H1 (cell line): ENCODE measurements at regions not wholly inside any gene's neighbourhood (a gene's known extent, or its start where the extent isn't known, plus 50 kb on each side); places are given as distances from the start of the nearest gene placed in this dataset.

Experiments used
- CTCF ChIA-PET: fragments of 300-600 bp; sonication (Branson Sonifier 250); formaldehyde crosslinking; loops from one replicate; lab custom pipeline; 2021; ENCODE audit not compliant: partially characterized antibody; lab: Charles Lee
- POLR2A ChIA-PET: fragments of 300-600 bp; sonication (Branson Sonifier 250); formaldehyde crosslinking; loops from one replicate; lab custom pipeline; 2021; ENCODE audit warnings: inconsistent platforms; ENCODE audit not compliant: partially characterized antibody; lab: Charles Lee
- DNase-seq, 2 experiments: peaks; one replicate each; pipeline versions ENCODE4 v3.0.0 to v3.0.0-alpha.2; 2010 to 2022; ENCODE audit warnings: low spot score in 2 of 2, low read depth in 1 of 2, mixed read lengths in 1 of 2
- FAIRE-seq: peaks from 2 replicates; lab custom pipeline; 2011; peaks lifted over from hg19 to GRCh38; lab: Jason Lieb, UNC
- H2AFZ ChIP-seq: 2 replicates; pipeline ENCODE4 v1.8.1; 2012; ENCODE audit warnings: low read length, inconsistent platforms
- H2AK5ac ChIP-seq: 2 replicates; pipeline ENCODE4 v1.6.1; 2013; ENCODE audit warnings: low read depth, low read length
- H2BK120ac ChIP-seq: replicated peaks from 2 replicates; pipeline ENCODE3; 2013; ENCODE audit warnings: low read depth, low read length, inconsistent platforms
- H2BK12ac ChIP-seq: 2 replicates; pipeline ENCODE4 v1.6.1; 2013; ENCODE audit warnings: low read depth, low read length
- H2BK15ac ChIP-seq: 2 replicates; pipeline ENCODE4 v1.6.1; 2013; ENCODE audit warnings: low read length
- H2BK20ac ChIP-seq: 2 replicates; pipeline ENCODE4 v1.6.1; 2013; ENCODE audit warnings: low read length
- H2BK5ac ChIP-seq: 2 replicates; pipeline ENCODE4 v1.6.1; 2013; ENCODE audit warnings: low read depth, low read length
- H3K14ac ChIP-seq: 2 replicates; pipeline ENCODE4 v1.6.1; 2013; ENCODE audit warnings: inconsistent platforms; ENCODE audit not compliant: insufficient read length
- H3K18ac ChIP-seq: 2 replicates; pipeline ENCODE4 v1.6.1; 2013; ENCODE audit warnings: low read length; ENCODE audit errors: extremely low read depth
- H3K23ac ChIP-seq: 2 replicates; pipeline ENCODE4 v1.6.1; 2013; ENCODE audit warnings: inconsistent platforms; ENCODE audit not compliant: insufficient read length
- H3K23me2 ChIP-seq: 2 replicates; pipeline ENCODE4 v1.6.1; 2013; ENCODE audit warnings: low read depth, low read length
- H3K27ac ChIP-seq: 2 replicates; pipeline ENCODE4 v1.6.1; 2011; ENCODE audit warnings: low read depth, low read length, inconsistent platforms
- H3K27me3 ChIP-seq, 4 experiments: replicated peaks in 1 of 4; 1 replicate in 1 of 4; 2 replicates in 3 of 4; pipeline versions ENCODE4 v1.6.1 to v1.8.1; 2011 to 2013; ENCODE audit warnings: low read length in 3 of 4, mild to moderate bottlenecking in 3 of 4, inconsistent platforms in 2 of 4, mixed read lengths in 2 of 4, moderate library complexity in 1 of 4; ENCODE audit not compliant: control insufficient read depth in 3 of 4, insufficient read depth in 3 of 4; ENCODE audit errors: extremely low read depth in 1 of 4
- H3K36me3 ChIP-seq, 4 experiments: 2 replicates each; pipeline versions ENCODE4 v1.6.1 to v1.8.1; 2011 to 2013; ENCODE audit warnings: mild to moderate bottlenecking in 4 of 4, low read length in 3 of 4, moderate library complexity in 2 of 4, control low read depth in 1 of 4, inconsistent platforms in 1 of 4; ENCODE audit not compliant: insufficient read depth in 4 of 4, control insufficient read depth in 2 of 4
- H3K4ac ChIP-seq: replicated peaks from 2 replicates; pipeline ENCODE3; 2013; ENCODE audit warnings: low read length, low read depth, mixed read lengths, inconsistent platforms; ENCODE audit not compliant: insufficient read length
- H3K4me1 ChIP-seq, 4 experiments: replicated peaks in 1 of 4; 1 replicate in 1 of 4; 2 replicates in 3 of 4; pipeline versions ENCODE4 v1.6.1 to v1.8.1; 2011 to 2013; ENCODE audit warnings: low read length in 3 of 4, inconsistent platforms in 2 of 4, mixed read lengths in 1 of 4; ENCODE audit not compliant: insufficient read depth in 4 of 4, control insufficient read depth in 3 of 4
- H3K4me2 ChIP-seq, 2 experiments: 2 replicates each; pipeline versions ENCODE4 v1.6.1 to v1.8.1; 2011 to 2013; ENCODE audit warnings: low read depth in 2 of 2, low read length in 2 of 2, control low read depth in 1 of 2, inconsistent platforms in 1 of 2, mild to moderate bottlenecking in 1 of 2; ENCODE audit not compliant: insufficient read depth in 1 of 2
- H3K4me3 ChIP-seq, 4 experiments: fragments of 200-600, 300-600 bp in 1 of 4; sonication (generic), shearing (Covaris generic), sonication (Bioruptor Twin) in 1 of 4; 2 replicates each; pipeline versions ENCODE4 v1.5.1 to v1.8.1; 2011 to 2016; ENCODE audit warnings: low read length in 4 of 4, low read depth in 3 of 4, control low read depth in 2 of 4, inconsistent platforms in 2 of 4, mild to moderate bottlenecking in 2 of 4, mixed read lengths in 1 of 4, moderate library complexity in 1 of 4; ENCODE audit not compliant: insufficient read depth in 2 of 4; ENCODE audit errors: extremely low read depth in 1 of 4
- H3K56ac ChIP-seq: replicated peaks from 2 replicates; pipeline ENCODE3; 2013; ENCODE audit warnings: low read depth, mild to moderate bottlenecking, mixed read lengths, low read length, inconsistent platforms; ENCODE audit not compliant: insufficient read length
- H3K79me1 ChIP-seq: 2 replicates; pipeline ENCODE4 v1.6.1; 2013; ENCODE audit warnings: low read depth, low read length, control low read depth
- H3K79me2 ChIP-seq, 2 experiments: 2 replicates each; pipeline versions ENCODE4 v1.6.1 to v1.8.1; 2012 to 2013; ENCODE audit warnings: low read length in 2 of 2, mild to moderate bottlenecking in 2 of 2, inconsistent platforms in 1 of 2; ENCODE audit not compliant: insufficient read depth in 2 of 2, control insufficient read depth in 1 of 2
- H3K9ac ChIP-seq, 4 experiments: replicated peaks in 1 of 4; 1 replicate in 1 of 4; 2 replicates in 3 of 4; pipeline versions ENCODE4 v1.6.1 to v1.8.1; 2011 to 2013; ENCODE audit warnings: low read depth in 3 of 4, low read length in 3 of 4, control low read depth in 2 of 4, mild to moderate bottlenecking in 2 of 4, moderate library complexity in 2 of 4, inconsistent platforms in 1 of 4; ENCODE audit errors: extremely low read depth in 1 of 4
- H3K9me3 ChIP-seq, 2 experiments: 2 replicates each; pipeline versions ENCODE4 v1.6.1 to v1.8.1; 2012 to 2013; ENCODE audit warnings: mild to moderate bottlenecking in 2 of 2, moderate library complexity in 2 of 2, control low read depth in 1 of 2, inconsistent platforms in 1 of 2, low read depth in 1 of 2, low read length in 1 of 2, mixed read lengths in 1 of 2; ENCODE audit not compliant: insufficient read depth in 2 of 2
- H4K20me1 ChIP-seq, 2 experiments: replicated peaks in 1 of 2; 2 replicates each; pipeline versions ENCODE3 to v1.8.1; 2011 to 2013; ENCODE audit warnings: inconsistent platforms in 2 of 2, low read length in 2 of 2, mild to moderate bottlenecking in 1 of 2; ENCODE audit not compliant: insufficient read depth in 2 of 2, control insufficient read depth in 1 of 2
- H4K5ac ChIP-seq: 2 replicates; pipeline ENCODE4 v1.6.1; 2013; ENCODE audit warnings: low read length, low read depth, mixed read lengths, inconsistent platforms; ENCODE audit not compliant: insufficient read length
- H4K8ac ChIP-seq: 2 replicates; pipeline ENCODE4 v1.8.0; 2013; ENCODE audit warnings: mild to moderate bottlenecking, moderate library complexity, low read length, inconsistent platforms; ENCODE audit not compliant: insufficient read depth; ENCODE audit errors: extremely low read depth
- H4K91ac ChIP-seq: replicated peaks from 2 replicates; pipeline ENCODE3; 2013; ENCODE audit warnings: low read length, mixed read lengths, inconsistent platforms; ENCODE audit not compliant: insufficient read length
- BRCA1 ChIP-seq: IDR thresholded peaks from 2 replicates; pipeline ENCODE4 v1.6.1; 2012; ENCODE audit warnings: low read depth, low read length, improper control_type of control experiment
- HDAC2 ChIP-seq, 2 experiments: fragments of 300-600 bp in 1 of 2; sonication (generic) in 1 of 2; IDR thresholded peaks; 2 replicates each; pipeline ENCODE4 v1.6.1; 2011 to 2012; ENCODE audit warnings: low read depth in 2 of 2, low read length in 2 of 2, mild to moderate bottlenecking in 2 of 2, moderate library complexity in 2 of 2, borderline replicate concordance in 1 of 2, inconsistent platforms in 1 of 2
- HDAC6 ChIP-seq: IDR thresholded peaks from one replicate; pipeline ENCODE4 v1.7.1; 2012; ENCODE audit warnings: low read depth, mild to moderate bottlenecking, inconsistent platforms, low read length, moderate library complexity
- KDM4A ChIP-seq: IDR thresholded peaks from one replicate; pipeline ENCODE4 v1.7.1; 2012; ENCODE audit warnings: low read depth, mild to moderate bottlenecking, moderate library complexity, low read length, inconsistent platforms; ENCODE audit not compliant: severe bottlenecking
- MAFK ChIP-seq: IDR thresholded peaks from 2 replicates; pipeline ENCODE4 v1.6.1; 2012; ENCODE audit warnings: low read depth, mild to moderate bottlenecking, improper control_type of control experiment, low read length
- NANOG ChIP-seq: IDR thresholded peaks from 2 replicates; pipeline ENCODE4 v1.6.1; 2011; ENCODE audit warnings: low read length, low read depth, mild to moderate bottlenecking, inconsistent platforms; ENCODE audit not compliant: insufficient read depth, poor library complexity, severe bottlenecking
- RXRA ChIP-seq: IDR thresholded peaks from 2 replicates; pipeline ENCODE4 v1.6.1; 2011; ENCODE audit warnings: low read depth, mild to moderate bottlenecking, low read length, moderate library complexity; ENCODE audit not compliant: insufficient read depth
- SP1 ChIP-seq: IDR thresholded peaks from 2 replicates; pipeline ENCODE4 v1.6.1; 2011; ENCODE audit warnings: low read depth, low read length
- SRF ChIP-seq: IDR thresholded peaks from 2 replicates; pipeline ENCODE4 v1.6.1; 2011; ENCODE audit warnings: mild to moderate bottlenecking, low read depth, low read length, moderate library complexity
- TAF7 ChIP-seq: optimal IDR thresholded peaks from 2 replicates; pipeline ENCODE3; 2011; ENCODE audit warnings: low read depth, mild to moderate bottlenecking, inconsistent platforms, low read length, moderate library complexity, borderline replicate concordance
- TCF12 ChIP-seq: IDR thresholded peaks from 2 replicates; pipeline ENCODE4 v1.6.1; 2011; ENCODE audit warnings: low read depth, mild to moderate bottlenecking, low read length
- TEAD4 ChIP-seq: IDR thresholded peaks from 2 replicates; pipeline ENCODE4 v1.6.1; 2012; ENCODE audit warnings: low read depth, low read length, inconsistent platforms, mixed read lengths
- WGBS, 2 experiments: shearing (Covaris generic) in 1 of 2; methylation state at CpG; one replicate each; pipeline versions ENCODE4 v1.1.6 to v1.1.7; 2013 to 2015; ENCODE audit warnings: low lambda C conversion rate in 2 of 2, mixed read lengths in 2 of 2, inconsistent platforms in 1 of 2, low coverage in 1 of 2, missing lambda C conversion rate in 1 of 2; ENCODE audit not compliant: insufficient replicate concordance in 2 of 2, insufficient coverage in 1 of 2, insufficient read length in 1 of 2; ENCODE audit errors: extremely low coverage in 1 of 2, missing lambda C conversion rate in 1 of 2; 5-methylcytosine and 5-hydroxymethylcytosine counted together

DNA sequence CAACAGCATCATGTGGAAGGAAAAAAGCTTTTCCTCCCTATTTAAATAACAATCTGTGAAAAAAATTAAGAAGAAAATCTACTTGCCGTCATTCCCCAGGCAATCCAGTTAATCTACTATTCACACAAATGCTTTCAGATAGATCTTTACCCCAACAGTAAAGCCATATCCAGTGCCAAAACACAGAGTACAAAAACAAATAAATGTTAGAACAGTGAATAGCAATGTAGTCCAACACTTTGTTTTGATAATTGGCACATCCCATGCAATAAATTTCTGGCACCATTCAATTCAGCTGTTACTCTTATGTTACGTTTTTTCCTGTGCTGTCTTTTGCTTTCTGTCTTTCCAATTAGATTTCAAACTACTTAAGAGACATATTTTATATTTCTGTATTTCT, 2245.5 kb upstream of the WWC1 start:
- CTCF ChIA-PET, result no interaction called here
- no peak for FAIRE-seq

More for the DNA sequence above, 2245.5 kb upstream of the WWC1 start:
- Histone ChIP-seq H2BK5ac (no peak overlapping the region), H3K36me3 (no peaks in the 10 kb centered on the region), H2AFZ (no peak overlapping the region), H3K4ac (no peak overlapping the region), H3K79me1 (no peaks in the 10 kb centered on the region), H3K9me3 (no peaks in the 10 kb centered on the region), H3K23ac (no peak overlapping the region), H4K20me1 (no peaks in the 10 kb centered on the region), H2BK12ac (no peak overlapping the region), H2AK5ac (no peak overlapping the region), H4K8ac (no peak overlapping the region), H4K5ac (no peak overlapping the region), H3K23me2 (no peaks in the 10 kb centered on the region), H3K18ac (no peak overlapping the region), H3K14ac (no peak overlapping the region), H2BK120ac (no peak overlapping the region), H3K4me3 (no peak overlapping the region), H3K9ac (no peak overlapping the region), H2BK15ac (no peak overlapping the region), H3K79me2 (no peaks in the 10 kb centered on the region), H3K56ac (no peak overlapping the region), H4K91ac (no peak overlapping the region), H3K27me3 (no peaks in the 10 kb centered on the region), H3K4me2 (no peak overlapping the region), H2BK20ac (no peak overlapping the region), H3K4me1 (no peaks in the 10 kb centered on the region), H3K27ac (no peak overlapping the region)
- DNase-seq, result no peak
- WGBS, 2 experiments, result 98% methylated on average over 2 of the region's 2 CpGs; no CpG with 5 or more reads in 1 of the 2 experiments
- TF ChIP-seq SRF, result no peak
- no peak for TF ChIP-seq TEAD4
- TF ChIP-seq NANOG, result no peak
- TF ChIP-seq RXRA, result no peak
- TF ChIP-seq HDAC2 (IDR thresholded peaks at IDR 0.05; ENCODE audit: borderline replicate concordance in 1 of 2, low read depth in 2 of 2, low read length in 2 of 2), result no peak
- no peak for TF ChIP-seq SP1
- no peak for TF ChIP-seq TAF7
- TF ChIP-seq BRCA1, result no peak
- TF ChIP-seq TCF12, result no peak
- TF ChIP-seq MAFK, result no peak
- TF ChIP-seq HDAC6, result no peak
- no peak for TF ChIP-seq KDM4A
- POLR2A ChIA-PET, result no interaction called here
